ENCODE measurements at regions not wholly inside any gene's neighbourhood (a gene's known extent, or its start where the extent isn't known, plus 50 kb on each side); places are given as distances from the start of the nearest gene placed in this dataset.
A peak's percentile ranks its signal among the peaks of the same experiment; 100 is the strongest.

DNA sequence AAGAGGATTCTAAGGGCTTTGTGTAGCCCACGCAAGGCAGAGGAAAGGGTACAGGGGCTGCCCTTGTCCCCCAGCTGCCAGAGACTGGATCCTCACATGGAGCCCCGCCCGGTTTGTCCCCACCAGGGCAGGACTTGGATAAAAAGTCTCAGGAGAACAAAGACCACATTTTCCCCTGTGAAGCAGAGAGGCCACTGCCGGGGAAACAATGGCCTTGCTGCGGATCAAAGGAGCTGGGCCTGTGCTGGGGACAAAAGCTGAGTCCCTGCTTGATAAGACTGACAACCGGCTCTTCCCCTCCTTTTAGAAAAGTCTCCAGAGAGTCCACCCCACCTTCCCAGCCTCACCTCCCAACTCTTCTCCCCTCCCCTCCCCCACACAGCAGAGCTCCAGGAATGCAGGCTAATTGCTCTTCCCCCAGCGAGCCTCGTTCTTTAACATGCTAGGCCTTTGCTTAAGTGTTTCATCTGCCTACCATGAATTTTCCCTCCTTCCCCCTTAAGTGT, 142.4 kb downstream of the PLPP3 start (continued):
- TF ChIP-seq, protein P1, sequence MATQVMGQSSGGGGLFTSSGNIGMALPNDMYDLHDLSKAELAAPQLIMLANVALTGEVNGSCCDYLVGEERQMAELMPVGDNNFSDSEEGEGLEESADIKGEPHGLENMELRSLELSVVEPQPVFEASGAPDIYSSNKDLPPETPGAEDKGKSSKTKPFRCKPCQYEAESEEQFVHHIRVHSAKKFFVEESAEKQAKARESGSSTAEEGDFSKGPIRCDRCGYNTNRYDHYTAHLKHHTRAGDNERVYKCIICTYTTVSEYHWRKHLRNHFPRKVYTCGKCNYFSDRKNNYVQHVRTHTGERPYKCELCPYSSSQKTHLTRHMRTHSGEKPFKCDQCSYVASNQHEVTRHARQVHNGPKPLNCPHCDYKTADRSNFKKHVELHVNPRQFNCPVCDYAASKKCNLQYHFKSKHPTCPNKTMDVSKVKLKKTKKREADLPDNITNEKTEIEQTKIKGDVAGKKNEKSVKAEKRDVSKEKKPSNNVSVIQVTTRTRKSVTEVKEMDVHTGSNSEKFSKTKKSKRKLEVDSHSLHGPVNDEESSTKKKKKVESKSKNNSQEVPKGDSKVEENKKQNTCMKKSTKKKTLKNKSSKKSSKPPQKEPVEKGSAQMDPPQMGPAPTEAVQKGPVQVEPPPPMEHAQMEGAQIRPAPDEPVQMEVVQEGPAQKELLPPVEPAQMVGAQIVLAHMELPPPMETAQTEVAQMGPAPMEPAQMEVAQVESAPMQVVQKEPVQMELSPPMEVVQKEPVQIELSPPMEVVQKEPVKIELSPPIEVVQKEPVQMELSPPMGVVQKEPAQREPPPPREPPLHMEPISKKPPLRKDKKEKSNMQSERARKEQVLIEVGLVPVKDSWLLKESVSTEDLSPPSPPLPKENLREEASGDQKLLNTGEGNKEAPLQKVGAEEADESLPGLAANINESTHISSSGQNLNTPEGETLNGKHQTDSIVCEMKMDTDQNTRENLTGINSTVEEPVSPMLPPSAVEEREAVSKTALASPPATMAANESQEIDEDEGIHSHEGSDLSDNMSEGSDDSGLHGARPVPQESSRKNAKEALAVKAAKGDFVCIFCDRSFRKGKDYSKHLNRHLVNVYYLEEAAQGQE (IDR thresholded peaks at IDR 0.05; ENCODE audit: borderline replicate concordance in 1 of 2, low read depth in 1 of 2, low read length in 2 of 2) = no peak
- TF ChIP-seq, protein P2, sequence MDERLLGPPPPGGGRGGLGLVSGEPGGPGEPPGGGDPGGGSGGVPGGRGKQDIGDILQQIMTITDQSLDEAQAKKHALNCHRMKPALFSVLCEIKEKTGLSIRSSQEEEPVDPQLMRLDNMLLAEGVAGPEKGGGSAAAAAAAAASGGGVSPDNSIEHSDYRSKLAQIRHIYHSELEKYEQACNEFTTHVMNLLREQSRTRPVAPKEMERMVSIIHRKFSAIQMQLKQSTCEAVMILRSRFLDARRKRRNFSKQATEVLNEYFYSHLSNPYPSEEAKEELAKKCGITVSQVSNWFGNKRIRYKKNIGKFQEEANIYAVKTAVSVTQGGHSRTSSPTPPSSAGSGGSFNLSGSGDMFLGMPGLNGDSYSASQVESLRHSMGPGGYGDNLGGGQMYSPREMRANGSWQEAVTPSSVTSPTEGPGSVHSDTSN (CRISPR knock-in tag; IDR thresholded peaks at IDR 0.05) = no peak
- TF ChIP-seq ZKSCAN8 (CRISPR knock-in tag; IDR thresholded peaks at IDR 0.05; ENCODE audit: borderline replicate concordance) (no peak), ZNF121 (CRISPR knock-in tag; IDR thresholded peaks at IDR 0.05) (no peak), ZNF460 (CRISPR knock-in tag; IDR thresholded peaks at IDR 0.05; ENCODE audit: borderline replicate concordance) (peak; percentile 17; the same call in 1 of the 2 replicates), ZNF577 (CRISPR knock-in tag; IDR thresholded peaks at IDR 0.05; ENCODE audit: borderline replicate concordance, low read depth) (no peak), JUND (CRISPR knock-in tag; IDR thresholded peaks at IDR 0.05) (no peak), ZNF138 (CRISPR knock-in tag; IDR thresholded peaks at IDR 0.05; ENCODE audit: low read depth) (no peak), AKAP8 (CRISPR knock-in tag; IDR thresholded peaks at IDR 0.05) (no peak), ARNTL (CRISPR knock-in tag; IDR thresholded peaks at IDR 0.05) (peak; percentile 46; the same call in 1 of the 2 replicates), CBX1 (IDR thresholded peaks at IDR 0.05; ENCODE audit: low read depth) (peak; percentile 38), RELA (CRISPR knock-in tag; IDR thresholded peaks at IDR 0.05) (no peak), ZNF205 (CRISPR knock-in tag; IDR thresholded peaks at IDR 0.05) (peak; percentile 74; the same call in 1 of the 2 replicates), ZNF136 (CRISPR knock-in tag; IDR thresholded peaks at IDR 0.05; ENCODE audit: low read depth) (no peak)
- TF ChIP-seq, protein P3, sequence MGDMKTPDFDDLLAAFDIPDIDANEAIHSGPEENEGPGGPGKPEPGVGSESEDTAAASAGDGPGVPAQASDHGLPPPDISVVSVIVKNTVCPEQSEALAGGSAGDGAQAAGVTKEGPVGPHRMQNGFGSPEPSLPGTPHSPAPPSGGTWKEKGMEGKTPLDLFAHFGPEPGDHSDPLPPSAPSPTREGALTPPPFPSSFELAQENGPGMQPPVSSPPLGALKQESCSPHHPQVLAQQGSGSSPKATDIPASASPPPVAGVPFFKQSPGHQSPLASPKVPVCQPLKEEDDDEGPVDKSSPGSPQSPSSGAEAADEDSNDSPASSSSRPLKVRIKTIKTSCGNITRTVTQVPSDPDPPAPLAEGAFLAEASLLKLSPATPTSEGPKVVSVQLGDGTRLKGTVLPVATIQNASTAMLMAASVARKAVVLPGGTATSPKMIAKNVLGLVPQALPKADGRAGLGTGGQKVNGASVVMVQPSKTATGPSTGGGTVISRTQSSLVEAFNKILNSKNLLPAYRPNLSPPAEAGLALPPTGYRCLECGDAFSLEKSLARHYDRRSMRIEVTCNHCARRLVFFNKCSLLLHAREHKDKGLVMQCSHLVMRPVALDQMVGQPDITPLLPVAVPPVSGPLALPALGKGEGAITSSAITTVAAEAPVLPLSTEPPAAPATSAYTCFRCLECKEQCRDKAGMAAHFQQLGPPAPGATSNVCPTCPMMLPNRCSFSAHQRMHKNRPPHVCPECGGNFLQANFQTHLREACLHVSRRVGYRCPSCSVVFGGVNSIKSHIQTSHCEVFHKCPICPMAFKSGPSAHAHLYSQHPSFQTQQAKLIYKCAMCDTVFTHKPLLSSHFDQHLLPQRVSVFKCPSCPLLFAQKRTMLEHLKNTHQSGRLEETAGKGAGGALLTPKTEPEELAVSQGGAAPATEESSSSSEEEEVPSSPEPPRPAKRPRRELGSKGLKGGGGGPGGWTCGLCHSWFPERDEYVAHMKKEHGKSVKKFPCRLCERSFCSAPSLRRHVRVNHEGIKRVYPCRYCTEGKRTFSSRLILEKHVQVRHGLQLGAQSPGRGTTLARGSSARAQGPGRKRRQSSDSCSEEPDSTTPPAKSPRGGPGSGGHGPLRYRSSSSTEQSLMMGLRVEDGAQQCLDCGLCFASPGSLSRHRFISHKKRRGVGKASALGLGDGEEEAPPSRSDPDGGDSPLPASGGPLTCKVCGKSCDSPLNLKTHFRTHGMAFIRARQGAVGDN (CRISPR knock-in tag; IDR thresholded peaks at IDR 0.05) = peak; percentile 79
- TF ChIP-seq, protein P4, sequence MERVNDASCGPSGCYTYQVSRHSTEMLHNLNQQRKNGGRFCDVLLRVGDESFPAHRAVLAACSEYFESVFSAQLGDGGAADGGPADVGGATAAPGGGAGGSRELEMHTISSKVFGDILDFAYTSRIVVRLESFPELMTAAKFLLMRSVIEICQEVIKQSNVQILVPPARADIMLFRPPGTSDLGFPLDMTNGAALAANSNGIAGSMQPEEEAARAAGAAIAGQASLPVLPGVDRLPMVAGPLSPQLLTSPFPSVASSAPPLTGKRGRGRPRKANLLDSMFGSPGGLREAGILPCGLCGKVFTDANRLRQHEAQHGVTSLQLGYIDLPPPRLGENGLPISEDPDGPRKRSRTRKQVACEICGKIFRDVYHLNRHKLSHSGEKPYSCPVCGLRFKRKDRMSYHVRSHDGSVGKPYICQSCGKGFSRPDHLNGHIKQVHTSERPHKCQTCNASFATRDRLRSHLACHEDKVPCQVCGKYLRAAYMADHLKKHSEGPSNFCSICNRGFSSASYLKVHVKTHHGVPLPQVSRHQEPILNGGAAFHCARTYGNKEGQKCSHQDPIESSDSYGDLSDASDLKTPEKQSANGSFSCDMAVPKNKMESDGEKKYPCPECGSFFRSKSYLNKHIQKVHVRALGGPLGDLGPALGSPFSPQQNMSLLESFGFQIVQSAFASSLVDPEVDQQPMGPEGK (CRISPR knock-in tag; IDR thresholded peaks at IDR 0.05) = peak; percentile 93
- TF ChIP-seq, protein P5, sequence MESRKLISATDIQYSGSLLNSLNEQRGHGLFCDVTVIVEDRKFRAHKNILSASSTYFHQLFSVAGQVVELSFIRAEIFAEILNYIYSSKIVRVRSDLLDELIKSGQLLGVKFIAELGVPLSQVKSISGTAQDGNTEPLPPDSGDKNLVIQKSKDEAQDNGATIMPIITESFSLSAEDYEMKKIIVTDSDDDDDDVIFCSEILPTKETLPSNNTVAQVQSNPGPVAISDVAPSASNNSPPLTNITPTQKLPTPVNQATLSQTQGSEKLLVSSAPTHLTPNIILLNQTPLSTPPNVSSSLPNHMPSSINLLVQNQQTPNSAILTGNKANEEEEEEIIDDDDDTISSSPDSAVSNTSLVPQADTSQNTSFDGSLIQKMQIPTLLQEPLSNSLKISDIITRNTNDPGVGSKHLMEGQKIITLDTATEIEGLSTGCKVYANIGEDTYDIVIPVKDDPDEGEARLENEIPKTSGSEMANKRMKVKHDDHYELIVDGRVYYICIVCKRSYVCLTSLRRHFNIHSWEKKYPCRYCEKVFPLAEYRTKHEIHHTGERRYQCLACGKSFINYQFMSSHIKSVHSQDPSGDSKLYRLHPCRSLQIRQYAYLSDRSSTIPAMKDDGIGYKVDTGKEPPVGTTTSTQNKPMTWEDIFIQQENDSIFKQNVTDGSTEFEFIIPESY (CRISPR knock-in tag; IDR thresholded peaks at IDR 0.05) = no peak
